DND-41 (cell line): ENCODE measurements at regions not wholly inside any gene's neighbourhood (a gene's known extent, or its start where the extent isn't known, plus 50 kb on each side); places are given as distances from the start of the nearest gene placed in this dataset.

Source experiments
- EZH2 ChIP-seq: IDR thresholded peaks from 3 replicates; pipeline ENCODE4 v1.6.1; 2012; ENCODE audit warnings: borderline replicate concordance, low read depth, mild to moderate bottlenecking, moderate library complexity, low read length, inconsistent platforms; ENCODE audit not compliant: severe bottlenecking
- TF ChIP-seq, protein P1 (sequence below): IDR thresholded peaks from 2 replicates; pipeline ENCODE4 v1.5.1; 2012; ENCODE audit warnings: borderline replicate concordance, low read length, moderate library complexity, mild to moderate bottlenecking; ENCODE audit not compliant: poor library complexity, severe bottlenecking; ENCODE audit errors: extremely low read depth

DNA sequence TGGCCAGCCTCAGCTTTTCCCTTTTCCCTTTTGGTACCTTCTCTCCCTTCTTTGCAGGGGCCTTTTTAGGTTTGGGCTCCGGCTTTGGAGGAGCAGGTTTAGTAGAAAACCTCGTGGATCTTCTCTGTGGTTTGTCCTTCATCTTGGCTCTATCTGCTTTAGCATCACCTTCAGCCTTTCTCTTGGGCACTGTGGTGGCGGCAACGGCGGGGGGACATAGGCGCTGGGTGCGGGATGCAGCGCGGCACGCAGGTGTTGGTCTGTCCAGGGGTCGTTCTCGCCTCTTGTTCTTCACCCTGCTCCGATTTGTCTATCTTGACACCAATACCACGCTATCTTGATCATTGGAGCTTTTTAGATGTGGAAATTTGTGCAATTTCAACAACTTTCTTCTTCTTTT lies 64.5 kb upstream of the SMAD3 start:
- TF ChIP-seq, protein P1, sequence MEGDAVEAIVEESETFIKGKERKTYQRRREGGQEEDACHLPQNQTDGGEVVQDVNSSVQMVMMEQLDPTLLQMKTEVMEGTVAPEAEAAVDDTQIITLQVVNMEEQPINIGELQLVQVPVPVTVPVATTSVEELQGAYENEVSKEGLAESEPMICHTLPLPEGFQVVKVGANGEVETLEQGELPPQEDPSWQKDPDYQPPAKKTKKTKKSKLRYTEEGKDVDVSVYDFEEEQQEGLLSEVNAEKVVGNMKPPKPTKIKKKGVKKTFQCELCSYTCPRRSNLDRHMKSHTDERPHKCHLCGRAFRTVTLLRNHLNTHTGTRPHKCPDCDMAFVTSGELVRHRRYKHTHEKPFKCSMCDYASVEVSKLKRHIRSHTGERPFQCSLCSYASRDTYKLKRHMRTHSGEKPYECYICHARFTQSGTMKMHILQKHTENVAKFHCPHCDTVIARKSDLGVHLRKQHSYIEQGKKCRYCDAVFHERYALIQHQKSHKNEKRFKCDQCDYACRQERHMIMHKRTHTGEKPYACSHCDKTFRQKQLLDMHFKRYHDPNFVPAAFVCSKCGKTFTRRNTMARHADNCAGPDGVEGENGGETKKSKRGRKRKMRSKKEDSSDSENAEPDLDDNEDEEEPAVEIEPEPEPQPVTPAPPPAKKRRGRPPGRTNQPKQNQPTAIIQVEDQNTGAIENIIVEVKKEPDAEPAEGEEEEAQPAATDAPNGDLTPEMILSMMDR: no peak
- no peak for TF ChIP-seq EZH2
